AG08395 (cell line): ENCODE measurements at regions not wholly inside any gene's neighbourhood (a gene's known extent, or its start where the extent isn't known, plus 50 kb on each side); places are given as distances from the start of the nearest gene placed in this dataset.

Experiments
- DNase-seq: peaks from one replicate; pipeline ENCODE4 v3.0.0; 2012; ENCODE audit warnings: mixed read lengths, low spot score

GRCh38 chr1:4016351-4017130, 116.5 kb upstream of the C1orf174 start:
- DNase-seq: no peak

GRCh38 chr1:4017636-4018365, 117.7 kb upstream of the C1orf174 start:
- DNase-seq: no peak

GRCh38 chr1:4018466-4019146, 118.5 kb upstream of the C1orf174 start:
- DNase-seq: no peak

- DNase-seq: no peak
Observed at GRCh38 chr1:4019147-4019521, 119.1 kb upstream of the C1orf174 start.

- DNase-seq: no peak
Observed at GRCh38 chr1:4019606-4020331, 119.7 kb upstream of the C1orf174 start.

DNA sequence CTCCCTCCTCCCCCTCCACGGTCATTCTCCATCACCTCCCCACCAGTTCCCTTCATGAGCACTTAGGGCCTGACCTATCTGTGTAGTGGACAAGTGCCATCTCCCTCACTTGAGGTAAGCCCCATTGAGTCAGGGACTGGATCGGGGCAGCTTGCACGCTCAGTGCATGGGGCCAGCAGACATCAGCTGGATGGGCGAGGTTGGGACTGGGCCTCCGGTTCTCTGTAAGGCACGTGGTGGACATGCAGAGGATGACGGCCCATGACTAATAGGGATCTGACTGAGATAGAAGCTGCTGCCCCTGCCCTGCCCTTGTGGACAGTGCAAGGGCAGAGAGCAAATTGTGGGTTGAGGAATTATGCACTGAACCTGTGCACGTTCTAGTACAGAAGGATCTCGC, 120.4 kb upstream of the C1orf174 start:
- no peak for DNase-seq

DNA sequence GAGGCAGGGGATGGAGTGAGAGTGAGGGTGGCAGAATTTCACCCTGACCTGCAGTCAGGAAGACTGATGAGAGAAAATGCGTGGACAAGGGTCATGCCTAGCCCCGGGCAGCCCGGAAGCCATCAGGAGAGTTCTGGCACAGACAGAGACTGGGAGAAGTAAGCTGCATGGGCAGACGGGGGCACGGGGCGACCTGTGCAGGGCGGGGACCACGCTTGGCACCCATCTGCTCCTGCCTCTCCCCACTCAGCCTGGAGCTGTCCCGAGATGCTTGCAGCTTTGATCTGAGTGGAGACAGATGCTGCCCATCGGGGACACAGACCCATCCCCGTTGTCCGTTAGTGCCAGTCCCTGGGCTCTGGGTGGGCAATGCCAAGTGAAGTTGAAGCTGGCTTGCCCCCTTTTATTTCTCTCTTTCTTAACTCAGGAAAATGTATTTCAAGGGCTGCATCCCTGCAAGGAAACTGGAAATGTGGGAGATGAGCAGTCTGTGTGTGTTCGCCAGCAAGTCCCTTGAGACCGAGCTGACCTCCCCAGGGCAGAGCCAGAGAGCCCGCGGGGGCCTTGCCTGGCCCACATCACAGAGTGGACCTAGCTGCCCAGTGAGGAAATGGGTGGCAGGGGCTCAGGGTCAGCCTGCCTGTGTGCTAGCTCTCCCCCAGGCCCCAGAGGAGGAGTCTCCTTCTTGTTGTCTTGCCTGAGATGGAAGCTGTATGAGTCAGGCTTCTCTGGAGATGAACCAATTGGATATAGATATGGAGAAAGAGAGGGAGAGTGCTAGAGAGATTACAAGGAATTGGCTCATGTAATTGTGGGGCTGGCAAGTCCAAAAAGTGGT, 121.3 kb upstream of the C1orf174 start:
- no peak for DNase-seq

- no peak for DNase-seq
Observed at GRCh38 chr1:4021974-4022268, 121.8 kb upstream of the C1orf174 start.

- DNase-seq: no peak
Observed at GRCh38 chr1:4022715-4023114, 122.6 kb upstream of the C1orf174 start.

GRCh38 chr1:4023678-4024077, 123.6 kb upstream of the C1orf174 start:
- DNase-seq: no peak

DNA sequence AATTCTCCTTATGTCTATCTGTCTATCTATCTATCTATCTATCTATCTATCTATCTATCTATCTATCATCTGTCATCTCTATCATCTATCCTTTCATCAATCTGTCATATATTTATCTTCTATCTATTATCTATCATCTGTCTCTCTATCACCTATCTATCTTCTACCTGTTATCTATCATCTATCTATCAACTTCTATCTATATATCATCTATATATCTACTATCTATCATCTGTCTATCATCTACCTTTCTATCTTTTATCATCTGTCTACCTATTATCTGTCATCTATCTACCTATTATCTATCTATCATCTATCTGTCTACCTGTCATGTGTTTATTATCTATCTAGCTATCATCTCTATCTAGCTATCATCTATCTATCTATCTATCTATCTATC, 124.7 kb upstream of the C1orf174 start:
- DNase-seq: no peak

- DNase-seq: no peak
Observed at GRCh38 chr1:4025752-4026151, 125.7 kb upstream of the C1orf174 start.

DNA sequence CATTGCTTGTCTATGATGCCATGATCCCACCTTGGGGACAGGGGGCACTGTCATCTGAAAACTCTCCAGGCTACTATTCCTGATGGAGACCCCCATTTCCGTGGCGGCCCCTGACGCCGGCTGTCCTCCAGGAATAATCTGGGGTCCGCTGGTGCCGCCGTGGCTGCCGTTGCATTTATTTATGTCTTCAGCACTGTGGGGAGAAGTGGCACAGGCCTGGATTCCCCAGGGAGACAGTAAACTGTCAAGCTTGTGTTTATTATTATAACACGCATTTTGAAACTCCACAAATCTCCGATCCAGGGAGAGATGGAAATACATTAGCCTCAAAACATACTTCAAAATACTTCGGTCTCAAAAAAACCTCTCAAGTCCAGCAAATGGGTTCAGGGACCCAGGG, 126.9 kb upstream of the C1orf174 start:
- DNase-seq: no peak

DNA sequence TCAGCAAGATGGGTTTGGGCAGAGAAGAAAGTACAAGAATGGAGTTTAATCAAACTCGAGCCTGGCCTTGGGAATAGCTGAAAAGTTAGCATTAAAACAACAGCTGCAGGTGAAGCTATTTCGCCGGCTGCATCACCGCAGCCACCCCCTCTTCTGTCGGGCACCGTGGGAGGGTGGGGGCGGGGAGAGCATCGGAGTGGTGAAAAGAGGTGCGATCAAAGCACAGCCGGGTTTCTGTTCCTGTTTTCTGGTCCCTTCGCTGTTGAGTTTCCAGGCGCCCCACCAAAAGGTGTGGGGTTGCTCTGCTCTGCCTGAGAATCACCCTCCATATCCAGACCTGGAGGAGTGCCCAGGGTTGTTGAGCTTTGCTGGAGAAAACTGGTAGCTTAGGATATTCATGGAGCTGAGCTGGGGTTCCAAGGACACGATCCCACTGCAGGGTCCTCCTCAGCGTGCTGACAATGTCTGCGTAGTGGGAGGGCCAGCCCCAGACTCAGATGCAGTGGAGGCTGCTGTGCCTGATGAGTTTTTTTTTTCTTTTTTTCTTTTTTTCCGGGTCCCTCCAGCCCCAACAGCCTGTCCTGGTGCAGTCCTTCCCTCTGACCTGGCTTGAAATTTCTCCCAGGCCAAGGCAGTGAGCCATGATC, 127.5 kb upstream of the C1orf174 start:
- DNase-seq: no peak

- no peak for DNase-seq
Observed at GRCh38 chr1:4028139-4028501, 128.0 kb upstream of the C1orf174 start.

- no peak for DNase-seq
Observed at GRCh38 chr1:4029376-4029775, 129.3 kb upstream of the C1orf174 start.

DNA sequence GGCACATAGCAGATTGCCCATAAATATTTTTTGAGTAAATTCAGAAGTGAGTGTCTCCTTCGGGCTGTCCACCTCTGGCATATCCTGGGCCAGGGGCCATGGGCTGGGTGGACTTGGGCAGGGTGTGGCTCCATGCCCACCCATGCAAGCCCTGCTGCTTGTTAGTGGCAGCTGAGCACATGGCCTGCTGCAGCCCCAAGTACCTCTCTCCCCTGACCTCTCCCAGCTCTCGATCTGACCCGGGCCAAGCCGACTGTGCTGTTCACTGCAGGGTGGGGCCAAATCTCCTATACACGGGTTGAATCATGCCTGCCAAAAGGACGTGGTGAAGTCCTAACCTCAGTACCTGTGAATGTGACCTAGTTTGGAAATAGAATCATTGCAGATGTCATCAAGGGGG, 132.5 kb upstream of the C1orf174 start:
- DNase-seq: no peak

GRCh38 chr1:4033129-4033676, 133.1 kb upstream of the C1orf174 start:
- DNase-seq: no peak

- no peak for DNase-seq
Observed at GRCh38 chr1:4033713-4034112, 133.6 kb upstream of the C1orf174 start.

DNA sequence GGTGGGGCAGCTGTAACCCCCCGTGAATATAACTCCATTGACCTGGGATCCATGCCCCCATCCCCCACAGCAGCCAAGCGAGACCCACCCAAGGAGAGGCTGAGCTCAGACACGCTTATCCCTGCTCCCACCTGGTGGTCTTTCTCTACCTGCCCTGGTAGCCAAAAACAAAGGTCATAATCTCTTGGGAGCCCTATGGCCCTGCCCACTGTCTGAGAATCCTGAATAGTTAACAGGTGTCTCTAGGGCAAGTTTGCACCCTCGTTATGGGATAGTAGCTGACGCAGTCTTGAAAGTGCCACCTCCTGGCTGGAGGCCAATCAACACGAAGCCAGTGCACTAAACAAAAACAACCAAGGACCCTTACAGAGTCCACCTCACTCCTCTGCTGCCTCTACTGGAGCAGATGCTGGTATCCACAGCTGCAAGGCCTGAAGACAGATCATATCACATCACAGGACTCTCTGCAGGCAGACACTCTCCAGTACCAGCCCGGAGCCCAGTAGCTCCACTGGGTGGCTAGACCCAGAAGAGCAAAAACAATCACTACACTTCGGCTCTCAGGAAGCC, 134.3 kb upstream of the C1orf174 start:
- no peak for DNase-seq

DNA sequence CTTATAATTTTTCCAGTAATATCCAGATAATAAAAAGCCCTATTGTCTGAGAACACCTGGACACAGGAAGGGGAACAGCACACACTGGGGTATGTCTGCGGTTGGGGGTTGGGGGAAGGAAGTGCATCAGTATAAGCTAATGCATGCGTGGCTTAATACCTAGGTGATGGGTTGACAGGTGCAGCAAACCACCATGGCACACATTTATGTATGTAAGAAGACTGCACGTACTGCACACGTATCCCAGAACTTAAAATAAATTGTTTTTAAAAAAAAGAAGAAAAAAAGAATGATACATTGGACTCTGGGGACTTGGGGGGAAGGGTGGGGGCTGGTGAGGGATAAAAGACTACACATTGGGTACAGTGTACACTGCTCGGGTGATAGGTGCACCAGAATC, 144.9 kb upstream of the C1orf174 start:
- DNase-seq: no peak
